Activated CD4-positive, alpha-beta T cell treated with anti-CD3 and anti-CD28 coated beads for 4 hours (primary cell): ENCODE measurements at regions not wholly inside any gene's neighbourhood (a gene's known extent, or its start where the extent isn't known, plus 50 kb on each side); places are given as distances from the start of the nearest gene placed in this dataset.

Source experiments
- DNase-seq, 2 donors: peaks; one replicate each; pipeline ENCODE4 v3.0.0-alpha.2; 2020

DNA sequence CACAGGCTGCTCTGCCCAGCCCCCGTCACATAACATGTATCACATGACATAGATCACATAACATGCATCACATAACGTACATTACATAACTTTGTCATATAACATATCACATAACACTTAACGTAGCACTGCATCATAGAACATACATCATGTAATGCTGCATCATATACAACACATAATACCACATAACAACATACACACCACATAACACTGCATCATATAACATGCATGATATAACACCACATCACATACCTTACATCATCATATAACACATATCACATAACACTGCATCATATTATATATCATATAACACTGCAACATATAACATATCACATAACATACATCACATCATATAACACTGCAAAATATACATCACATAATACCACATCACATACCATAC lies 83.8 kb downstream of the AXIN2 start:
- no peak for DNase-seq

DNA sequence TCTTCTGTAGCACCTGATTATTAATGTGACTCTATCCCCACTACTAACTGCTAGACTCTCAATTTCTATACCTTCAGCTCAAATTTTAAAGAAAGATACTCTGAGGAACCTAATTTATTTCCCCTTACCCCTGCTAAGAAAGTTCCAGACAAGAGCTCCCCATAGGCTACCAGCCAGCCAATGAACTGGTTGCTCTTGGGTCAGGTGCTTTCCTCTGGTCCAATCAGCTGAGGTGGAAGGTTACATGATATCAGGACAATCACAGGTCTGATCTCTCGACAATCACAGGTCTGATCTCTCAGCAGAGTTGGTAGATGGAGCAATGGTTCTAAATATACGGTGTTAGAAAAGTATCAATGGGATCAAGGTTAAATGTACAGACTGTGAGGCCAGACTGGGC lies 86.8 kb downstream of the AXIN2 start:
- no peak for DNase-seq

DNA sequence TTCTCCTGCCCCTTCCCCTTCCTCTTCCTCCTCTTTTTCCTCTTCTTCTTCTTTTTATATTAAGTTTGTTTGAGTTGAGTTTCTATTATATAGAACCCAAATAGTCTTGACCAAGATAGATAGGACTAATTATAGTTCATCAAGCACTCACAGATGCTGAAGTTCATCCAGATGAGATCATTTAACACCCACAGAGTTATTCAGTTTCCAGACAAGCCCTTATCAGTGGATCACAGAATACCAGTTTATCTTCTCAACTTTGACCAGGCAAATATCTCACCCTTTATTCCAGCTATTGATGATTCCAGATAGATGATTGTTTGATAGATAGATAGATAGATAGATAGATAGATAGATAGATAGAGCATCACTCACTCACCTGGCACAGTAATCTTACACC lies 87.5 kb downstream of the AXIN2 start:
- no peak for DNase-seq

DNA sequence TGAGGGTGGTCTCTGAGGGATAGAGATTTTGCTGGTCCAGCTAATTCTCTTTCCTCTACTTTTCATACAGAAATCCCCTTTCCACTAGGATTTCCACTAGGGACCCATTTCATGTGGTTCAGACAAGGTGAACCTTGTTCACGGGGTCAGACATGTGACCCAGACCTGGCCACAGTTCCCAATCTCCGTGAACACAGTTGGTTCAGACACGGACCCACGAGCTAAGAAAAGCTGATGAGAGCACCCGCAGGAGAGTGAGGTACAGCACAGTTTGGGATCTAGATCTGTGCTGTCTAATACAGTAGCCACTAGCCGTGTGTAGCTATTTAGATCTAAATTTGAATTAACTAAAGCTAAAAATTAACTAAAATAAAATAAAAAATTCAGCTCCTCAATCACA lies 88.1 kb downstream of the AXIN2 start:
- no peak for DNase-seq

DNA sequence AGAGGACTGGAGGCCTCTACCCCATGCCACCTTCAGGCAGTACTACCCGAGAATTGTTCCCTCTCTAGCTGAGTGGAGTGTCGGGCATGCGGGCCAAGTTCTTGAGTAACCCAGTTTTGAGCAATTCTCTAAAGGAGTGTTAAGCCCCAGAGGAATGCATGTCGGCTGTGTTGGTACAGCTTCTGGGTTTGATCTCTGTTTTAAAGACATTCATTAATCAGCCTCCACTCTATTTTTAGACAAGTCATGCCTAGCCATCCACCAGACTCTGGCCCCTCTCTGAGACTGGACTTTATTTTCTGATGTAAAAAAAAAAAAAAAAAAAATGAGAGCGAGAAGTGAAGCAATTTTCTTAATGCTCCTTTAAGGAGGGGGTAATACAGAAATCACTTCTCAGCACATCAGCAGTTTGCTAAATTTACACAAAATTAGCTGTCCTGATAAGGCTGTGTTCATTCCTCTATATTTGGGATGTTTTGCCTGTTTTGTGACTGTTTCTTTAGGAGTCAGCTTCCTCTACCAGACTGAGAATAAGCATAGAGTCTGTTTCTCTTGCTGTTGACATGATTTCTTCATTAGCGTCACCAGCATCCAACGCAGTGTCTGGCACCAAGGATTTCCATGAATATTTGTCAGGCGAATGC lies 88.7 kb downstream of the AXIN2 start:
- DNase-seq, result no peak

- DNase-seq, result no peak
Measured at GRCh38 chr17:65470783-65471182, 90.7 kb downstream of the AXIN2 start.

DNA sequence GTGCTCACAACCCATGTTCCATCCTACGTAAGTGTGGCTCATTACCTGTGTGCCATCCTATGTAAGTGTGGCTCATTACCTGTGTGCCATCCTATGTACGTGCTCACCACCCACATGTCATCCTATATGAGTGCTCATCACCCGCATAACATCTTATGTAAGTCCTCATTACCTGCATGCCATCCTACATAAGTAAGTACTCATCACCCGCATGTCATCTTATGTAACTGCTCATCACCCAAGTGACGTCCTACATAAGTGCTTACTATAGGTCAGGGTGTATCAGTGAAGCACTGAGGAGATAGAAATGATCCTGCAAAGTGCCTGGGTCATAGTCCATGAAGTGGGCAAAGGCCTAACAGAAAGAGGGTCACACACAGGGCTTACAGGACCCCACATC lies 93.1 kb downstream of the AXIN2 start:
- no peak for DNase-seq

- DNase-seq, result no peak
Measured at GRCh38 chr17:65467156-65467555, 94.3 kb downstream of the AXIN2 start.

- no peak for DNase-seq
Measured at GRCh38 chr17:65466547-65466946, 94.9 kb downstream of the AXIN2 start.

- DNase-seq, result no peak
Measured at GRCh38 chr17:65463242-65463641, 98.2 kb downstream of the AXIN2 start.

- DNase-seq, result no peak
Measured at GRCh38 chr17:65459677-65460347, 101.6 kb downstream of the AXIN2 start.

GRCh38 chr17:65457635-65458257 lies 103.7 kb downstream of the AXIN2 start:
- no peak for DNase-seq

- no peak for DNase-seq
Measured at GRCh38 chr17:65457183-65457582, 104.3 kb downstream of the AXIN2 start.

DNA sequence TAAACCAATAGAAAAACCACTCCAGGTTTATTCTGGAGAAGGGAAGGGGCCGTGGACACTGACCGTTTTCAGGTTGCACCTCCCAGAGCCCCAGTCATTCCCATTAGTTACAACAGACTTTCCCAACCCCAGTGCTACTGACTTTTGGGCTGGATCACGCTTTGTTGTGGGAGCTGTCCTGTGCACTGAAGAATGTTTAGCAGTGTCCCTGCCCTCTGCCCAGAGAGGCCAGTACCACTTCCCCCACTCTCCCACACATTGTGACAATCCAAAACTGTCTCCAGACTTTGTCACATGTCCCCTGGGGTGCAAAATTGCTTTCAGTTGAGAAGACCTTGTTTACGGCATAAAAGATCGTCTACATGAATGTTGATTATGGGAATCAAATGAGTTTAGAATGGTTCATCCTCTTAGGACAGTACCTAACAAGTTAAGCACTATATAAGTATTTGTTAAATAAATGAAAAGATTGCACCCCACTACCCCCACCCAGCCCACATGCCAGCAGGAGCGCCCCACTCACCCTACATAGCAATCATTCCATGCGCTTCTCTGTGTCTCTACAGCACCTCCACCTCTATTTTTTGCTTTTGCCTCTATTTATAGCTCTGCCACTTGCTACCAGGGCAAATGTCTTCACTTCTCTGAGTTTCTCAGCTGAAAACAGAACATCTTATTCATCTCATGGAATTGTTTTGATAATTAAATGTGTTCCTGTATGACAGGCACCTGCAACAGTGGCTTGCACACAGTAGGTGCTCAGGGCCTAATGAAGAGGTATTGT lies 104.9 kb downstream of the AXIN2 start:
- DNase-seq, result no peak

DNA sequence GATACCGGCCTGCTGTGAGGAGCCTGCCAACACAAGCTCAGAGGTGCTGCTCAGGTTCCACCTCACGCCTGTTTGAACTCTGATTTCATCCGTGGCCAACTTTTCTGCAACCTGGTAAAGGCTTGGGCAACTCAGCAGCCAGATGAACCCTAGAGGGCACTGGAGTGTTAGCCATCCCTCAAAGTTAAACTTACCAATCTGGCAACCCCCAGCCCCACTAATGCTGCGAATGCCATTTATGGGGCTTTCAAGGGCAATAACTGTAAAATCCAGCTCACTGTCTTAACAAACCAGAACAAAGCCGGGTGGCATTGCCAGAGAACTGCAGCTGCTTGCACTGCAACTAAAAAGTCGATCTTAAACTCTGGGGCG lies 105.5 kb downstream of the AXIN2 start:
- DNase-seq, result peak in 1 of 2 donors; percentile 31

DNA sequence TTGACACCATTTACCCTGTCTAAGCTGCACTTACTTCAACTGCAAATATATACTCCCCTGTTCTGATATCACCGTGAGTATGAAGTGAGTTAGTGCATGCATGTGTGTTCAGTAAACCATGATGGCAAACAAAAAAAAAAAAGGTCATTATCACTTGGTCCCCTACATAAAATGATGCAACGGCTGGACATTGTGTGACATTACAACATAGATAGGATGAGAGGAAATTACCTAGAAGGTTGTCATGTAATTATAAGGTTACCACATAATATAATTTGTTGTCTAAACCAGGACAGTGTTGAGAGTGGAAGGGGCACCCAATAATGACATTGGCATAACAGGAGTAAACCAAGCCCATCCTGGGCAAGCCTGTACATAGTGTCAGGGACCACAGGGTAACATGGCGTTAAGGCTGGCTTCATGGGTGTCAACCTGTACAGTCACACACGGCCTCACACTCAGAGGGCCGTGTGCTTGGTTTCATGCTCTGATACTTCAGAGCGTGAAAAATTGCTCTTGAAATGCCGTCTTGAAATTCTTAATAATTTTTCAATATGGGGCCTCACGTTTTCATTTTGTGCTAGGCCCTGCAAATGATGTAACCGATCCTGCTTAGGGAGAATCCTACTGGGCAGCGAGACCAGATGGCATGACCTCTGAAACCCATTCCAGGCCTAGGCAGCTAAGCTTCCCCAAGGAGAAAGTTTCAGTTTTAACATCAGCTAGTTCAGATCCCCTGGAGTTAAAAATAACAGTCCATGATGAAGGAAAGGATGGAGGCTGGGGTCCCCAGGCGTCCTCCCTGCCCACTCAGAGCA lies 106.1 kb downstream of the AXIN2 start:
- DNase-seq, result no peak

DNA sequence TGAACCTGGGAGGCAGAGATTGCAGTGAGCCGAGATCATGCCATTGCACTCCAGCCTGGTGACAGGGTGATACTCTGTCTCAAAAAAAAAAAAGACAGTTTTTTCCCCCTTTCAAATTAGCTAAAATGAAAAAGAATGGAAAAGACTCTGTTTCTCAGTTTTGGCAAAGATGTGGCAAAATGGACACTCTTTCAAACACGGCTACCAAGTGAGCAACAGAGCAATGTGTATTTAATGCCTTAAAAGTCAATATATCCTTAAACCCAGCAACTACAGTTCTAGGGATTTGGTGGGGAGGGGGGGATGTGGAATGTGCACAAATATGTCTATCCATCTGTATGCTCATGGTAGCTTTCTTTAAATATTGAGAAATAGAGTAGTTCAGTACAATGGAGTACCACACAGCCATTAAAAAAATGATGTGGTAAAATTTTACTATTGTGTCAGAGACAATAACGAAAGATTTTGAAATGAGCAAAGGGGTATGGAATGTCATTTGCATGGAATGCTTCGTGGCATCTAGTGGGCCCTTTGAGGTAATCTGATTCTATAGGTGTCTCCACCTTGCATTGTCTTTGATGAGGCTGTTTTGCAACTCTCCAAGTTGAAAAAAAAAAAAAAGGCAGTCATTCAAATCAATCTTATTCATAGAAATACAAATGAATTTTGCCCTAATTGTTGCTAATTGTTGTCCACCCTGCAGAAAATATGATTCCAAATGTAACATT lies 108.1 kb downstream of the AXIN2 start:
- no peak for DNase-seq

- DNase-seq, result no peak
Measured at GRCh38 chr17:65449495-65449894, 112.0 kb downstream of the AXIN2 start.

DNA sequence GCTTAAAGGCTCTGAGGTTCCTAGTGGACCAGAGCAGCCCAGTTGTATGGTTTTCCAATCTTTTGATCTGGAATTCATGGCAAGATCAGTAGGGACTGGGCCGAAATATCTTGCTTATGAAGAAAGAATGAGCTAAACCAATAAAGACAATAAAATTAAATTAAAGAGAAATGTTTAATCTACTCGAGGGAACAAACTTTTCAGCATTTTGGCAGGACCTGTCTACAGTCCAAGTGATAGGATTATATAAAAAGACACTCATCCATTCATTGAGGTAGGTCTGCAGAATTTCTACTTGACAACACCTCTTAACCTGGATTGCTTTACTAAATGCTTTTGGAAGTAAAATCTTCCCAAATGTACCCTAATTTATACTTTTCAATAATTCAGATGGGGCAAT lies 113.6 kb downstream of the AXIN2 start:
- DNase-seq, result no peak

GRCh38 chr17:65446838-65447526 lies 114.5 kb downstream of the AXIN2 start:
- DNase-seq, result no peak

DNA sequence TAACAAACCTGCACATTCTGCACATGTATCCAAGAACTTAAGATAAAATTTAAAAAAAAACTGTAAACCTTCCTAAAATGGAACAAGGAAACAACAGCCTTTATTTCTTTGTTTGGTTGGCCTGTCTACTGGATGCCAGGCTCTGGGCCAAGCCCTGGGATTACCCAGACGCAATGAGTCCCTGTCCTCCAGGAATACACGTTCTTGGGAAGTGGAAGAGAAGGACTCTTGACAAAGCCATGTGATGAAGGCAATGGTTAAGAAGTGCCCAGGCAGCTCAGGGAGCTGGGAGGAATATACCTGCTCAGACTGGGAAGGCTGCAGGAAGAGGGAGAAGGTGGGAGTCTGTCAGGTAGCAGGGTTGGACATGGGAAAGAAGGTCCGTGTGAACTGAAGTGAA lies 115.4 kb downstream of the AXIN2 start:
- DNase-seq, result no peak

DNA sequence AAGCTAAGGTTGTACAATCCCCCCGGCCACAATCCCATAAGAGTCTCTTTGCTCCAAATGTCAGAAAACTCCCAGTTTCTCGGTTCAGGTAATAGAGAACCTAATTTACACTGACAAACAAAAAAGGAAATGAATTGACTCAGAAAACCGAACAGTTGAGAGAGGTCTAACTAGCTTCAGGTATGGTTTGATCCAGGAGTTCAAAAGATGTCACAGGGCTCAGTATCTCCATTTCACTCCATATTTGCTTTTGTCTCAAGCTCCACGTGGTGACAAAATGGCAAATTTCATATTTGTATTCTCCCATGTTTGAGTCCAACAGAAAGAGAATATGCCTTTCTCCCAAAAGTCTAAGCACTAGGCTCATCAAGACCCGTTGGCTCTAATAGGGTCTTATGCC lies 117.4 kb downstream of the AXIN2 start:
- DNase-seq, result no peak
